ENCODE measurements at regions not wholly inside any gene's neighbourhood (a gene's known extent, or its start where the extent isn't known, plus 50 kb on each side); places are given as distances from the start of the nearest gene placed in this dataset.

DNA sequence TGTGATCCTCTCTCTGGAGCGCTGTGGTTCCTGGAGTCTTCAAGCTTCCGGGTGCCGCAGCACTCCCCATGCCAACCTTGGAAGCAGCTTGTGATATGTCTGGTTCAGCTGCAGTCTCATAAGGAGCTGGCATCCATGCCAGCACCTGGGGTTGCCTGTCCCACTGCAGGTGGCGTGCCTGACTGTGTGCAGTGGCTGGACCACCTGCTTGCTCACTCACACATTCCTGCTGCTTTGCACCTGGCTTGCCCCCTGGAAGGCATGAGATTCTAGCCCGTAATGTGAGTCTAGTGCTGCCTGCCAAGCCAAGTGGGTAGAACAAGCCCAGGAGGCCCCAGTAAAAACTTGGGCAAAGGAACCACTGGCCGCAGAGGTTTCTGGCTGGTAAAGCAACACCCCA, 687.2 kb upstream of the AADAT start:
- DNase-seq (no peak), ATAC-seq (no peak)

DNA sequence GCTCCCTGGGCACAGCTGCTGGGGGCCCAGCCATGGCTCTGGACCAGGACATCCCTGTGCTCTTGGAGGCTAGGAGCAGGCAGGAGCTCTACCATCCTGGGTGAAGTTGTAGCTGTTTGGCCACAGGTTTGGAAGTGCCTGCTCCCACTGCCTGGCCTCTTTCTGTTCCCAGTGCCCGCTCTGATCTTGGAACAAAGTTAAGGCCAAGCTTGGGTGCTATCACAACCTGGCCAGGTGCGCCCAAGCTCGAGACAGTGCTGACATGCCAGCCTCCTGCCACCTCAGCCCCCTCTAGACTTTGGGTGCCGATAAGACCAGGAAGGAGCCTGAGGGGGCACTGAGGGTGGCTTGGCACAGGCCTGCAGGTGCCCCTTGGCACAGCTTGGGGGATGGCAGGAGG, 686.1 kb upstream of the AADAT start:
- no peak overlapping the region for H3K27ac ChIP-seq
- ATAC-seq = peak in 1 of 4 donors; percentile 46
- H3K27me3 ChIP-seq = no peaks in the 10 kb centered on the region
- no peaks in the 10 kb centered on the region for H3K4me1 ChIP-seq
- TF ChIP-seq, protein P1, sequence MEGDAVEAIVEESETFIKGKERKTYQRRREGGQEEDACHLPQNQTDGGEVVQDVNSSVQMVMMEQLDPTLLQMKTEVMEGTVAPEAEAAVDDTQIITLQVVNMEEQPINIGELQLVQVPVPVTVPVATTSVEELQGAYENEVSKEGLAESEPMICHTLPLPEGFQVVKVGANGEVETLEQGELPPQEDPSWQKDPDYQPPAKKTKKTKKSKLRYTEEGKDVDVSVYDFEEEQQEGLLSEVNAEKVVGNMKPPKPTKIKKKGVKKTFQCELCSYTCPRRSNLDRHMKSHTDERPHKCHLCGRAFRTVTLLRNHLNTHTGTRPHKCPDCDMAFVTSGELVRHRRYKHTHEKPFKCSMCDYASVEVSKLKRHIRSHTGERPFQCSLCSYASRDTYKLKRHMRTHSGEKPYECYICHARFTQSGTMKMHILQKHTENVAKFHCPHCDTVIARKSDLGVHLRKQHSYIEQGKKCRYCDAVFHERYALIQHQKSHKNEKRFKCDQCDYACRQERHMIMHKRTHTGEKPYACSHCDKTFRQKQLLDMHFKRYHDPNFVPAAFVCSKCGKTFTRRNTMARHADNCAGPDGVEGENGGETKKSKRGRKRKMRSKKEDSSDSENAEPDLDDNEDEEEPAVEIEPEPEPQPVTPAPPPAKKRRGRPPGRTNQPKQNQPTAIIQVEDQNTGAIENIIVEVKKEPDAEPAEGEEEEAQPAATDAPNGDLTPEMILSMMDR (IDR thresholded peaks at IDR 0.05) = no peak
- TF ChIP-seq POLR2A (IDR thresholded peaks at IDR 0.05) = no peak
- H3K9me3 ChIP-seq = no peaks in the 10 kb centered on the region
- no peak overlapping the region for H3K4me3 ChIP-seq
- no peak for DNase-seq
- no peaks in the 10 kb centered on the region for H3K36me3 ChIP-seq
- 33% methylated on average over 1 of the region's 4 CpGs for WGBS (ENCODE audit: insufficient coverage, low coverage, low lambda C conversion rate, missing lambda C conversion rate)
- intact Hi-C loops (cut with DNase I) = no loop called here

More for the DNA sequence above, 687.2 kb upstream of the AADAT start:
- no peaks in the 10 kb centered on the region for H3K36me3 ChIP-seq
- WGBS (ENCODE audit: insufficient coverage, low coverage, low lambda C conversion rate, missing lambda C conversion rate) = 58% methylated on average over 3 of the region's 6 CpGs
- no peak overlapping the region for H3K4me3 ChIP-seq
- intact Hi-C loops (cut with DNase I) = no loop called here
- H3K27me3 ChIP-seq = no peaks in the 10 kb centered on the region
- H3K4me1 ChIP-seq = no peaks in the 10 kb centered on the region
- H3K27ac ChIP-seq = no peak overlapping the region
- no peak for TF ChIP-seq POLR2A (IDR thresholded peaks at IDR 0.05)
- TF ChIP-seq, protein P1 (IDR thresholded peaks at IDR 0.05) = no peak
- no peaks in the 10 kb centered on the region for H3K9me3 ChIP-seq

DNA sequence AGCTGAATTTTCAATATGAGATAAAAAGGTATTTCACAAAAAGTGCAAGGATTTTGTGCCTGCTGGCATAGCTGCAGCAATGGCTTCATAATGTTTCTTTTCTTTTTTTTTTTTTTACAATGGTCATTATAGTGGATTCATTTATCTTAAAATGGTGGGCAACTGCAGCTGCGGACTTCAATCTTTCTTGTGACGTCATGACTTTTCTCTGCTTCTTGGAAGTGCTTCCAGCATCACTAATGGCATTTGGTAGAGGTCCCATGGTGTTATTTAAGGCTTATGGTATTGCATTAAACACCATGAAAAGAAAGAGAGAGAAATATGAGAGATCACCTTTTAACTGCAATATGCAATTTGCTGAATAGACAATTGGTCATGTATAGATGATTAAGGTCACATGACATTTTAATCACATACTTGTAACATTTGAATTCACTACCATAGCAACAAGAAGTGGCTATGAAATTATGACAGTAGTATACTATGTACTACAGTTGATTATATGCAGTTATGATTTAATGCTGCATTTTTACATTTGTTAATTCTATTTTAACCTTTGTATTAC, 684.0 kb upstream of the AADAT start:
- H3K9me3 ChIP-seq = no peaks in the 10 kb centered on the region
- no peaks in the 10 kb centered on the region for H3K27me3 ChIP-seq
- H3K36me3 ChIP-seq = no peaks in the 10 kb centered on the region
- TF ChIP-seq, protein P1 (IDR thresholded peaks at IDR 0.05) = no peak
- TF ChIP-seq POLR2A (IDR thresholded peaks at IDR 0.05) = no peak
- 25% methylated on average over 2 of the region's 2 CpGs for WGBS (ENCODE audit: insufficient coverage, low coverage, low lambda C conversion rate, missing lambda C conversion rate)
- H3K4me3 ChIP-seq = no peak overlapping the region
- DNase-seq (no peak), ATAC-seq (no peak)
- no peak overlapping the region for H3K27ac ChIP-seq
- intact Hi-C loops (cut with DNase I) = no loop called here
- H3K4me1 ChIP-seq = no peaks in the 10 kb centered on the region

DNA sequence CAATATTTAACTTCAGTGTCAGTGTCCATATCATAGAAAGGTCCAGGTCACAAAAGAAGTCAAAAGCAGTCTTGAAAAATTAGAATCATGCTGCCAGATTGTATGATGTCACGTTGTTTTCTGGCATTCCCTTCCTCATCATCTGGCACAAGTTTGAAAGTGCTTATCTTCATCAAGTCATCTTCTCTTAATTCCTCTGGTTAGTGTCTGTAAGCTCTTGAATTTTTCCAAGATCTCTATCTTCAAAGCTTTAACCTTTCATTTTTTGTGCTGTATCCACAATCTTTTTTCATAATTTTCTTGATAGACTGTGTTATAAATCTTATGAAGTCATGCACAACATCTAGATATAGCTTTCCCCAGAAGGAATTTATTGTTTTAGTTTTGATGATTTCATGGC, 682.7 kb upstream of the AADAT start:
- no peak overlapping the region for H3K4me3 ChIP-seq
- H3K9me3 ChIP-seq = no peaks in the 10 kb centered on the region
- no peaks in the 10 kb centered on the region for H3K36me3 ChIP-seq
- TF ChIP-seq, protein P1 (IDR thresholded peaks at IDR 0.05) = no peak
- no peak overlapping the region for H3K27ac ChIP-seq
- H3K27me3 ChIP-seq = no peaks in the 10 kb centered on the region
- no peak for ATAC-seq
- 42% methylated on average over 1 of the region's 1 CpG for WGBS (ENCODE audit: insufficient coverage, low coverage, low lambda C conversion rate, missing lambda C conversion rate)
- intact Hi-C loops (cut with DNase I) = no loop called here
- no peaks in the 10 kb centered on the region for H3K4me1 ChIP-seq
- DNase-seq = no peak

DNA sequence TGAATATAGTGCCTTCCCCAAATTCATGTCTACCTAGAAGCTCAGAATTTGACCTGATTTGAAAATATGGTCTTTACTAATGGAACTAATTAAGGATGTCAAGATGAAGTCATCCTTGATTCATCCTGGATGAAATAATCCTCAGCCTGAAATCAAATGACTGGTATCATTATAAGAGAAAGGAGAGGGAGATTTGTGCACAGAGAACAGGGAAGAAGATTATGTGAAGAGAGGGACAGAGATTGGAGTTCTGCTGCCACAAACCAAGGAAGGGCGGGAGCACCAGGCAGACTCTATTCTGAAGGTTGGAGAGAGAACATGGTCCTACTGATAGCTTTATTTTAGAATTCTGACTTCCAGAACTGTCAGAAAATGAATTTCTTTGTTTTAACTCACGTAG, 680.9 kb upstream of the AADAT start:
- Histone ChIP-seq H3K4me3 (no peak overlapping the region), H3K27me3 (no peaks in the 10 kb centered on the region), H3K36me3 (no peaks in the 10 kb centered on the region), H3K27ac (no peak overlapping the region), H3K9me3 (no peaks in the 10 kb centered on the region), H3K4me1 (no peaks in the 10 kb centered on the region)
- TF ChIP-seq POLR2A (IDR thresholded peaks at IDR 0.05) = no peak
- TF ChIP-seq, protein P1 (IDR thresholded peaks at IDR 0.05) = no peak
- intact Hi-C loops (cut with DNase I) = no loop called here
- 37% methylated on average over 2 of the region's 2 CpGs for WGBS (ENCODE audit: insufficient coverage, low coverage, low lambda C conversion rate, missing lambda C conversion rate)
- DNase-seq (no peak), ATAC-seq (no peak)

All from right lobe of liver (tissue), 6 donors.